ENCODE measurements at regions not wholly inside any gene's neighbourhood (a gene's known extent, or its start where the extent isn't known, plus 50 kb on each side); places are given as distances from the start of the nearest gene placed in this dataset.

DNA sequence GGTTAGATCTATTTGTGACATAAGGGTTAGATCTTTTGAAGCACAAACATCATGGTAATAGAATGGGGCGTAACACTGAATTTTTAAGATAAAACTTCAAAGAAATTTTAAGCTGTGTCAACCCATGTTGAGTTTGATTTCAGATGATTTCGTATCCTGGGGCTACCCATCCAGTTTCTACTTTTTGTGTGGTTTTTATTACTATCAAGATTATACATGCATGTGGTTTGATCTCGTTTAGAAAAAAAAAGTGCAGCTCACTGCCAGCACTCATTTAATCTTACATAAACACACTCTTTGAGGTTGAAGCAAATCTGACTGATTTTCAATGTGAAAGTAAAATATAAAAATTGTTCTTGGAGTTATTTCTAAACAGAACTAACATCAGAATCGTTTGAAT is 140.8 kb upstream of the GRB10 start:
- Histone ChIP-seq H3K36me3 (ENCODE audit: control insufficient read depth in 4 of 4, insufficient read depth in 3 of 4, low read depth in 1 of 4, low read length in 3 of 4) (no peaks in the 10 kb centered on the region), H3K27me3 (ENCODE audit: control insufficient read depth in 4 of 4, insufficient read depth in 4 of 4, low read length in 3 of 4) (no peaks in the 10 kb centered on the region), H3K9ac (ENCODE audit: low read depth in 1 of 2, low read length in 2 of 2) (no peak overlapping the region), H3K27ac (ENCODE audit: low read depth in 1 of 2, low read length in 2 of 2) (no peak overlapping the region), H3K4me1 (ENCODE audit: control insufficient read depth in 4 of 4, insufficient read depth in 4 of 4, low read length in 3 of 4) (no peaks in the 10 kb centered on the region), H3K4me3 (ENCODE audit: low read depth in 1 of 3, low read length in 3 of 3) (no peak overlapping the region), H3K9me3 (ENCODE audit: control insufficient read depth in 4 of 4, low read length in 3 of 4) (peaks cover 0 to 4% (median 1%) of the 10 kb centered on the region in 4 donors)
- 46% methylated on average over 4 of the region's 4 CpGs for WGBS
- TF ChIP-seq RAD21 (IDR thresholded peaks at IDR 0.05) (no peak), EGR1 (IDR thresholded peaks at IDR 0.05; ENCODE audit: low read depth in 2 of 2) (no peak), NR2F2 (IDR thresholded peaks at IDR 0.05) (no peak), JUND (IDR thresholded peaks at IDR 0.05) (no peak), FOXA2 (IDR thresholded peaks at IDR 0.05) (no peak), TAF1 (conservative IDR thresholded peaks at IDR 0.05) (no peak), GABPA (IDR thresholded peaks at IDR 0.05 in 1 of 2, conservative IDR thresholded peaks at IDR 0.05 in 1 of 2) (no peak), YY1 (IDR thresholded peaks at IDR 0.05) (no peak), HNF4G (IDR thresholded peaks at IDR 0.05) (no peak), SP1 (IDR thresholded peaks at IDR 0.05) (no peak), FOXA1 (IDR thresholded peaks at IDR 0.05) (no peak), HNF4A (conservative IDR thresholded peaks at IDR 0.05) (no peak), RXRA (IDR thresholded peaks at IDR 0.05) (no peak)
- TF ChIP-seq, protein P1, sequence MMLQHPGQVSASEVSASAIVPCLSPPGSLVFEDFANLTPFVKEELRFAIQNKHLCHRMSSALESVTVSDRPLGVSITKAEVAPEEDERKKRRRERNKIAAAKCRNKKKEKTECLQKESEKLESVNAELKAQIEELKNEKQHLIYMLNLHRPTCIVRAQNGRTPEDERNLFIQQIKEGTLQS (IDR thresholded peaks at IDR 0.05), result no peak
- TF ChIP-seq, protein P2, sequence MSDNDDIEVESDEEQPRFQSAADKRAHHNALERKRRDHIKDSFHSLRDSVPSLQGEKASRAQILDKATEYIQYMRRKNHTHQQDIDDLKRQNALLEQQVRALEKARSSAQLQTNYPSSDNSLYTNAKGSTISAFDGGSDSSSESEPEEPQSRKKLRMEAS (IDR thresholded peaks at IDR 0.05), result no peak
- TF ChIP-seq, protein P3, sequence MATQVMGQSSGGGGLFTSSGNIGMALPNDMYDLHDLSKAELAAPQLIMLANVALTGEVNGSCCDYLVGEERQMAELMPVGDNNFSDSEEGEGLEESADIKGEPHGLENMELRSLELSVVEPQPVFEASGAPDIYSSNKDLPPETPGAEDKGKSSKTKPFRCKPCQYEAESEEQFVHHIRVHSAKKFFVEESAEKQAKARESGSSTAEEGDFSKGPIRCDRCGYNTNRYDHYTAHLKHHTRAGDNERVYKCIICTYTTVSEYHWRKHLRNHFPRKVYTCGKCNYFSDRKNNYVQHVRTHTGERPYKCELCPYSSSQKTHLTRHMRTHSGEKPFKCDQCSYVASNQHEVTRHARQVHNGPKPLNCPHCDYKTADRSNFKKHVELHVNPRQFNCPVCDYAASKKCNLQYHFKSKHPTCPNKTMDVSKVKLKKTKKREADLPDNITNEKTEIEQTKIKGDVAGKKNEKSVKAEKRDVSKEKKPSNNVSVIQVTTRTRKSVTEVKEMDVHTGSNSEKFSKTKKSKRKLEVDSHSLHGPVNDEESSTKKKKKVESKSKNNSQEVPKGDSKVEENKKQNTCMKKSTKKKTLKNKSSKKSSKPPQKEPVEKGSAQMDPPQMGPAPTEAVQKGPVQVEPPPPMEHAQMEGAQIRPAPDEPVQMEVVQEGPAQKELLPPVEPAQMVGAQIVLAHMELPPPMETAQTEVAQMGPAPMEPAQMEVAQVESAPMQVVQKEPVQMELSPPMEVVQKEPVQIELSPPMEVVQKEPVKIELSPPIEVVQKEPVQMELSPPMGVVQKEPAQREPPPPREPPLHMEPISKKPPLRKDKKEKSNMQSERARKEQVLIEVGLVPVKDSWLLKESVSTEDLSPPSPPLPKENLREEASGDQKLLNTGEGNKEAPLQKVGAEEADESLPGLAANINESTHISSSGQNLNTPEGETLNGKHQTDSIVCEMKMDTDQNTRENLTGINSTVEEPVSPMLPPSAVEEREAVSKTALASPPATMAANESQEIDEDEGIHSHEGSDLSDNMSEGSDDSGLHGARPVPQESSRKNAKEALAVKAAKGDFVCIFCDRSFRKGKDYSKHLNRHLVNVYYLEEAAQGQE (IDR thresholded peaks at IDR 0.05), result no peak
- TF ChIP-seq, protein P4, sequence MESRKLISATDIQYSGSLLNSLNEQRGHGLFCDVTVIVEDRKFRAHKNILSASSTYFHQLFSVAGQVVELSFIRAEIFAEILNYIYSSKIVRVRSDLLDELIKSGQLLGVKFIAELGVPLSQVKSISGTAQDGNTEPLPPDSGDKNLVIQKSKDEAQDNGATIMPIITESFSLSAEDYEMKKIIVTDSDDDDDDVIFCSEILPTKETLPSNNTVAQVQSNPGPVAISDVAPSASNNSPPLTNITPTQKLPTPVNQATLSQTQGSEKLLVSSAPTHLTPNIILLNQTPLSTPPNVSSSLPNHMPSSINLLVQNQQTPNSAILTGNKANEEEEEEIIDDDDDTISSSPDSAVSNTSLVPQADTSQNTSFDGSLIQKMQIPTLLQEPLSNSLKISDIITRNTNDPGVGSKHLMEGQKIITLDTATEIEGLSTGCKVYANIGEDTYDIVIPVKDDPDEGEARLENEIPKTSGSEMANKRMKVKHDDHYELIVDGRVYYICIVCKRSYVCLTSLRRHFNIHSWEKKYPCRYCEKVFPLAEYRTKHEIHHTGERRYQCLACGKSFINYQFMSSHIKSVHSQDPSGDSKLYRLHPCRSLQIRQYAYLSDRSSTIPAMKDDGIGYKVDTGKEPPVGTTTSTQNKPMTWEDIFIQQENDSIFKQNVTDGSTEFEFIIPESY (IDR thresholded peaks at IDR 0.05), result no peak
- TF ChIP-seq, protein P5, sequence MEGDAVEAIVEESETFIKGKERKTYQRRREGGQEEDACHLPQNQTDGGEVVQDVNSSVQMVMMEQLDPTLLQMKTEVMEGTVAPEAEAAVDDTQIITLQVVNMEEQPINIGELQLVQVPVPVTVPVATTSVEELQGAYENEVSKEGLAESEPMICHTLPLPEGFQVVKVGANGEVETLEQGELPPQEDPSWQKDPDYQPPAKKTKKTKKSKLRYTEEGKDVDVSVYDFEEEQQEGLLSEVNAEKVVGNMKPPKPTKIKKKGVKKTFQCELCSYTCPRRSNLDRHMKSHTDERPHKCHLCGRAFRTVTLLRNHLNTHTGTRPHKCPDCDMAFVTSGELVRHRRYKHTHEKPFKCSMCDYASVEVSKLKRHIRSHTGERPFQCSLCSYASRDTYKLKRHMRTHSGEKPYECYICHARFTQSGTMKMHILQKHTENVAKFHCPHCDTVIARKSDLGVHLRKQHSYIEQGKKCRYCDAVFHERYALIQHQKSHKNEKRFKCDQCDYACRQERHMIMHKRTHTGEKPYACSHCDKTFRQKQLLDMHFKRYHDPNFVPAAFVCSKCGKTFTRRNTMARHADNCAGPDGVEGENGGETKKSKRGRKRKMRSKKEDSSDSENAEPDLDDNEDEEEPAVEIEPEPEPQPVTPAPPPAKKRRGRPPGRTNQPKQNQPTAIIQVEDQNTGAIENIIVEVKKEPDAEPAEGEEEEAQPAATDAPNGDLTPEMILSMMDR (IDR thresholded peaks at IDR 0.05; ENCODE audit: low read depth, low read length, missing input control), result no peak
- DNase-seq (ENCODE audit: low spot score), result no peak

Measured in liver (tissue), 8 donors.